ENCODE measurements at regions not wholly inside any gene's neighbourhood (a gene's known extent, or its start where the extent isn't known, plus 50 kb on each side); places are given as distances from the start of the nearest gene placed in this dataset.

- peak overlapping the region; percentile 70 for H3K27ac ChIP-seq
- no peak for TF ChIP-seq CTCF (IDR thresholded peaks at IDR 0.05; ENCODE audit: low read depth, low read length, missing control alignments)
- no peak for DNase-seq
These were observed 613.6 kb downstream of the UTRN start for GRCh38 chr6:144898741-144899140.

DNA sequence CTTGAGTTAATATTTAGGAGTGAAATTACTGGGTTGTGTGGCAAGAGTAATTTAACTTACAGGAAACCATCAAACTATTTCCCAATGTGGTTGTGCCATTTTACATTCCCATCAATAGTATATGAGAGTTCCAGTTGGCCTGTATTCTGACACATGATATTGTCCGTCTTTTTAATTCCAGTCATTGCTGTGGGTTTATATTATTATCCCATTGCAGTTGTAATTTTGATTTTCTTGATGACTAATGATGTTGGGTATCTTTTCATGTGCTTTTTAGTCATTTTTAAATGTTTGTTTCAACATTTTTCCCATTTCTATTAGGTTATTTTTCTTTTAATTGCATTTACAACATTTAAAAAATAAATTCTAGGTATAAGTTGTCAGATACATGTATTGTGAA is 614.0 kb downstream of the UTRN start:
- no peak overlapping the region for H3K4me3 ChIP-seq (ENCODE audit: low read depth, low read length)
- no peaks in the 10 kb centered on the region for H3K27me3 ChIP-seq (replicated peaks)
- H3K36me3 ChIP-seq (replicated peaks), result no peaks in the 10 kb centered on the region
- TF ChIP-seq CTCF (IDR thresholded peaks at IDR 0.05; ENCODE audit: low read depth, low read length, missing control alignments), result no peak
- in situ Hi-C loops (cut with HindIII; ENCODE audit: low pct_ligation_motif_present, low sequenced_read_pairs), result no loop called here
- no peak overlapping the region for H3K27ac ChIP-seq
- peak; percentile 18 for DNase-seq

More at GRCh38 chr6:144898741-144899140, 613.6 kb downstream of the UTRN start:
- H3K36me3 ChIP-seq (replicated peaks), result no peaks in the 10 kb centered on the region
- no peaks in the 10 kb centered on the region for H3K27me3 ChIP-seq (replicated peaks)
- no peak overlapping the region for H3K4me3 ChIP-seq (ENCODE audit: low read depth, low read length)
- in situ Hi-C loops (cut with HindIII; ENCODE audit: low pct_ligation_motif_present, low sequenced_read_pairs), result no loop called here

GRCh38 chr6:144901412-144901811 is 616.3 kb downstream of the UTRN start:
- Histone ChIP-seq H3K27me3 (replicated peaks) (no peaks in the 10 kb centered on the region), H3K4me3 (ENCODE audit: low read depth, low read length) (no peak overlapping the region), H3K36me3 (replicated peaks) (no peaks in the 10 kb centered on the region), H3K27ac (no peak overlapping the region)
- in situ Hi-C loops (cut with HindIII; ENCODE audit: low pct_ligation_motif_present, low sequenced_read_pairs), result no loop called here
- TF ChIP-seq CTCF (IDR thresholded peaks at IDR 0.05; ENCODE audit: low read depth, low read length, missing control alignments), result no peak
- DNase-seq, result no peak

DNA sequence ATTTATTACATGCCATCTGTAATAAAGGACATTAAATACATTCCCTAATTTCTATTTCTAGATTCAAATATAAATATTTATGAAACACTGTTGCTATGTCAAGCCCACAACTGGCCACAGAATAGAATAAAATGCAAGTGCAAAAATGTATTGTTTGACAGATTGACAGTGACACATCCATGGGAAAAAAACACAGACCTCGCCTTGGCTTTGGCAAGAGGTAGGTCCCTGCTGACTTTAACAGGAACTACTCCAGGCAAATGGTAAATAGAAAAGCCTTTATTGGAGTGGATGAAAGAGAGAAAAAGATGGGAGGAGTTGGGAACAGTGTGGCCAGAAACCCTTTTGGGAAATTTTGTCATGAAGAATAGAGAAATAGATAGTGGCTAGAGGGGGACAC is 622.9 kb downstream of the UTRN start:
- TF ChIP-seq CTCF (IDR thresholded peaks at IDR 0.05; ENCODE audit: low read depth, low read length, missing control alignments), result no peak
- Histone ChIP-seq H3K27me3 (replicated peaks) (no peaks in the 10 kb centered on the region), H3K4me3 (ENCODE audit: low read depth, low read length) (no peak overlapping the region), H3K27ac (no peak overlapping the region), H3K36me3 (replicated peaks) (no peaks in the 10 kb centered on the region)
- in situ Hi-C loops (cut with HindIII; ENCODE audit: low pct_ligation_motif_present, low sequenced_read_pairs), result no loop called here
- DNase-seq, result no peak

- no peak for TF ChIP-seq CTCF (IDR thresholded peaks at IDR 0.05; ENCODE audit: low read depth, low read length, missing control alignments)
- in situ Hi-C loops (cut with HindIII; ENCODE audit: low pct_ligation_motif_present, low sequenced_read_pairs), result no loop called here
- DNase-seq, result peak; percentile 21
These were observed 624.7 kb downstream of the UTRN start for GRCh38 chr6:144909753-144910285.

GRCh38 chr6:144911322-144911721 is 626.2 kb downstream of the UTRN start:
- Histone ChIP-seq H3K27me3 (replicated peaks) (no peaks in the 10 kb centered on the region), H3K27ac (no peak overlapping the region), H3K4me3 (ENCODE audit: low read depth, low read length) (no peak overlapping the region), H3K36me3 (replicated peaks) (no peaks in the 10 kb centered on the region)
- in situ Hi-C loops (cut with HindIII; ENCODE audit: low pct_ligation_motif_present, low sequenced_read_pairs), result no loop called here
- DNase-seq, result no peak
- TF ChIP-seq CTCF (IDR thresholded peaks at IDR 0.05; ENCODE audit: low read depth, low read length, missing control alignments), result no peak

More at GRCh38 chr6:144909753-144910285, 624.7 kb downstream of the UTRN start:
- Histone ChIP-seq H3K4me3 (ENCODE audit: low read depth, low read length) (no peak overlapping the region), H3K27ac (no peak overlapping the region), H3K27me3 (replicated peaks) (no peaks in the 10 kb centered on the region), H3K36me3 (replicated peaks) (no peaks in the 10 kb centered on the region)

Measured in brain microvascular endothelial cell (primary cell).